ENCODE measurements at regions not wholly inside any gene's neighbourhood (a gene's known extent, or its start where the extent isn't known, plus 50 kb on each side); places are given as distances from the start of the nearest gene placed in this dataset.

GRCh38 chr9:90088856-90089255 is 484.0 kb downstream of the GADD45G start:
- DNase-seq (ENCODE audit: low read depth): no peak
- TF ChIP-seq, protein P1, sequence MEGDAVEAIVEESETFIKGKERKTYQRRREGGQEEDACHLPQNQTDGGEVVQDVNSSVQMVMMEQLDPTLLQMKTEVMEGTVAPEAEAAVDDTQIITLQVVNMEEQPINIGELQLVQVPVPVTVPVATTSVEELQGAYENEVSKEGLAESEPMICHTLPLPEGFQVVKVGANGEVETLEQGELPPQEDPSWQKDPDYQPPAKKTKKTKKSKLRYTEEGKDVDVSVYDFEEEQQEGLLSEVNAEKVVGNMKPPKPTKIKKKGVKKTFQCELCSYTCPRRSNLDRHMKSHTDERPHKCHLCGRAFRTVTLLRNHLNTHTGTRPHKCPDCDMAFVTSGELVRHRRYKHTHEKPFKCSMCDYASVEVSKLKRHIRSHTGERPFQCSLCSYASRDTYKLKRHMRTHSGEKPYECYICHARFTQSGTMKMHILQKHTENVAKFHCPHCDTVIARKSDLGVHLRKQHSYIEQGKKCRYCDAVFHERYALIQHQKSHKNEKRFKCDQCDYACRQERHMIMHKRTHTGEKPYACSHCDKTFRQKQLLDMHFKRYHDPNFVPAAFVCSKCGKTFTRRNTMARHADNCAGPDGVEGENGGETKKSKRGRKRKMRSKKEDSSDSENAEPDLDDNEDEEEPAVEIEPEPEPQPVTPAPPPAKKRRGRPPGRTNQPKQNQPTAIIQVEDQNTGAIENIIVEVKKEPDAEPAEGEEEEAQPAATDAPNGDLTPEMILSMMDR (IDR thresholded peaks at IDR 0.05; ENCODE audit: insufficient read depth, low read depth, low read length, missing control alignments): no peak
- H3K4me3 ChIP-seq (ENCODE audit: low read depth, low read length): no peak overlapping the region

GRCh38 chr9:90090997-90091396 is 486.2 kb downstream of the GADD45G start:
- DNase-seq (ENCODE audit: low read depth): no peak
- TF ChIP-seq, protein P1 (IDR thresholded peaks at IDR 0.05; ENCODE audit: insufficient read depth, low read depth, low read length, missing control alignments): no peak
- H3K4me3 ChIP-seq (ENCODE audit: low read depth, low read length): no peak overlapping the region

DNA sequence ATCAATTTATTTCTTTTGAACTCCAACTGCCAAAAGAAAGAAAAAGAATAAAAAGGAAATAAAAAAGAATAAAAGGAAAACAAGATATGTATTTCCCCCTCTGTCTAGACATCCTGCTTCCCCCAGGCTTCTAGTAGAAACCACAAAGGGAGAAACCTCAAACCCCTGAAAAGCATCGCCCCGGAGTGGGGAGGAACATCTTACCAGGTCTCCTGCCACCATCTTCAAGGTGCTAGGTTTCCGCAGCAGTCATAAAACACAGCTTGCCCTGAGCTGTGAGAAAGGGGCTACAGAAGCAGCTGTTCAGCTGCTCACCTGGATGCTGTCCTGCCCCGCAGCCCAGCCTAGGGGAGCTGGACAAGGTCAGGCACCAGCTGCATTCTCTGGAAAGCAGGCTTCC is 487.7 kb downstream of the GADD45G start:
- no peak for DNase-seq (ENCODE audit: low read depth)
- TF ChIP-seq, protein P1 (IDR thresholded peaks at IDR 0.05; ENCODE audit: insufficient read depth, low read depth, low read length, missing control alignments): no peak
- no peak overlapping the region for H3K4me3 ChIP-seq (ENCODE audit: low read depth, low read length)

- TF ChIP-seq, protein P1 (IDR thresholded peaks at IDR 0.05; ENCODE audit: insufficient read depth, low read depth, low read length, missing control alignments): no peak
- no peak overlapping the region for H3K4me3 ChIP-seq (ENCODE audit: low read depth, low read length)
- peak; percentile 44 for DNase-seq (ENCODE audit: low read depth)
Observed at GRCh38 chr9:90095682-90096081, 490.9 kb downstream of the GADD45G start.

GRCh38 chr9:90097237-90097636 is 492.4 kb downstream of the GADD45G start:
- no peak for DNase-seq (ENCODE audit: low read depth)
- TF ChIP-seq, protein P1 (IDR thresholded peaks at IDR 0.05; ENCODE audit: insufficient read depth, low read depth, low read length, missing control alignments): no peak
- no peak overlapping the region for H3K4me3 ChIP-seq (ENCODE audit: low read depth, low read length)

- no peak overlapping the region for H3K4me3 ChIP-seq (ENCODE audit: low read depth, low read length)
- DNase-seq (ENCODE audit: low read depth): no peak
- TF ChIP-seq, protein P1 (IDR thresholded peaks at IDR 0.05; ENCODE audit: insufficient read depth, low read depth, low read length, missing control alignments): no peak
Observed at GRCh38 chr9:90098408-90098807, 493.6 kb downstream of the GADD45G start.

DNA sequence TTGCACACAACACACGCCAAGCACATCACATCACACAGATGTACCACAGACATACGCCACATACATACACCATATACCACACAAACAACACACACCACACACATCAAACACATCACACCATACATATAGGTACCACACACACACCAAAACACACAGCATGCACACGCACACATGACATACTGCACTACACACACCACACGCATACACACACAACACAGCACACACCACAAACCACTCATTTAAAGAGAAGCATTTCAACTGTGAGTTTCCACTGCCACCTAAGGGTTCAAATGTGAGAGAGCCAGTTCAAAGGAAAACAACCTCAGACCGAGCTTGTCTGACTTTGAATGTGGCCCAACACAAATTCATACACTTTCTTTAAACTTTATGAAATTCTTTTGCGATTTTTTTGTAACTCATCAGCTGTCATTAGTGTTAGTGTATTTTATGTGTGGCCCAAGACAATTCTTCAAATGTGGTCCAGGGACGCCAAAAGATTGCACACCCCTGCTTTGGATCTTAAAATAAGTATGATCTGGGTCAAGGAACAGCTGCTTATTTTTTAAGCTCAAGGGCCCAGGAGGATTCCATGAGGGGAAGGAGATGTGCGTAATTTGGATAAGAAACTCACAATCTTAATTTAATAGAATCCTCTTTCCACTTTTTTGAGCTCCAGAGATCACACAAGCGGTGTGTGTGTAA is 494.6 kb downstream of the GADD45G start:
- TF ChIP-seq, protein P1 (IDR thresholded peaks at IDR 0.05; ENCODE audit: insufficient read depth, low read depth, low read length, missing control alignments): peak; percentile 33
- no peak overlapping the region for H3K4me3 ChIP-seq (ENCODE audit: low read depth, low read length)
- DNase-seq (ENCODE audit: low read depth): peak; percentile 8

Data from GM12865 (cell line).